Body of pancreas (tissue), 4 donors: ENCODE measurements at regions not wholly inside any gene's neighbourhood (a gene's known extent, or its start where the extent isn't known, plus 50 kb on each side); places are given as distances from the start of the nearest gene placed in this dataset.

Source experiments
- CTCF ChIP-seq, 7 experiments: fragments of 450-650 bp in 4 of 7; fragments of 200-600 bp in 3 of 7; sonication (generic) in 3 of 7; IDR thresholded peaks; one replicate each; pipeline ENCODE4 v1.5.1; 2016 to 2019; ENCODE audit warnings: antibody characterized with exemption in 7 of 7
- POLR2A ChIP-seq, 3 donors: fragments of 450-650 bp; IDR thresholded peaks; one replicate each; pipeline ENCODE4 v1.6.1; 2016; ENCODE audit warnings: antibody characterized with exemption in 3 of 3, mild to moderate bottlenecking in 2 of 3

GRCh38 chr15:38795471-38796245 lies 231.0 kb upstream of the RASGRP1 start:
- no peak for TF ChIP-seq CTCF (IDR thresholded peaks at IDR 0.05)
- no peak for TF ChIP-seq POLR2A (IDR thresholded peaks at IDR 0.05)
